Liver (tissue), 3 donors: ENCODE measurements at regions not wholly inside any gene's neighbourhood (a gene's known extent, or its start where the extent isn't known, plus 50 kb on each side); places are given as distances from the start of the nearest gene placed in this dataset.

Experiments used
- CTCF ChIP-seq: fragments of 150-350 bp; IDR thresholded peaks from 2 replicates; pipeline ENCODE4 v1.5.1; 2017; ENCODE audit warnings: improper control_type of control experiment, low read depth, low read length; ENCODE audit not compliant: missing input control
- HNF4A ChIP-seq, 2 donors: conservative IDR thresholded peaks; 2 replicates each; pipeline ENCODE4 v1.6.1; 2016; ENCODE audit warnings: antibody characterized with exemption in 2 of 2, mild to moderate bottlenecking in 2 of 2
- JUND ChIP-seq, 2 donors: IDR thresholded peaks; 2 replicates each; pipeline ENCODE4 v1.6.1; 2016; ENCODE audit warnings: antibody characterized with exemption in 2 of 2
- NR2F2 ChIP-seq: IDR thresholded peaks from 2 replicates; pipeline ENCODE4 v1.6.1; 2016; ENCODE audit warnings: antibody characterized with exemption
- RAD21 ChIP-seq, 2 donors: IDR thresholded peaks; 2 replicates each; pipeline ENCODE4 v1.6.1; 2016; ENCODE audit warnings: antibody characterized with exemption in 2 of 2, mild to moderate bottlenecking in 2 of 2
- TAF1 ChIP-seq: conservative IDR thresholded peaks from 2 replicates; pipeline ENCODE4 v1.6.1; 2016; ENCODE audit warnings: antibody characterized with exemption, mild to moderate bottlenecking
- TF ChIP-seq, protein P1 (sequence below): IDR thresholded peaks from 2 replicates; pipeline ENCODE4 v1.6.1; 2016; ENCODE audit warnings: antibody characterized with exemption
- TF ChIP-seq, protein P2 (sequence below): IDR thresholded peaks from 2 replicates; pipeline ENCODE4 v1.6.1; 2016; ENCODE audit warnings: antibody characterized with exemption, mild to moderate bottlenecking
- TF ChIP-seq, protein P3 (sequence below): IDR thresholded peaks from 2 replicates; pipeline ENCODE4 v1.6.1; 2016; ENCODE audit warnings: antibody characterized with exemption
- donor health status: healthy.
- donor health status: healthy.

DNA sequence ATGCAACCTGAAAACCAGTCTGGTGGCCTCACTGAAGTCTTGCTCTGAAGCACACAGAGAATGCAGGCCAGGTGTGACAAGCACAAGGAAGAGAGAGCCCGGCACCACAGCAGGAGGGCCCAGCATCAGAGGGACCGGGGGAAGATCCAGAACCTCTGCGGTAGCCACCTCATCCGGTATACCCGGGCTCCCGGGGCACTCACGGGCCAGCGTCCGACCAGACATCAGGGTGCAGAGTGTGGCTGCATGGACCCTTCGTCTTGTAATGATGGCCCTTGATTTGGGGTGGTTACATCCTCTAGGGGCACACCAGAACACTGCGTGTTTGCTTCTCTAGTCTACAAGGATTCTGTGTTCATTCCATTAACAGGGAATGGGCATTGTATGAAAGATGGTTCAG is 406.0 kb downstream of the GADD45G start:
- no peak for TF ChIP-seq CTCF
- TF ChIP-seq RAD21 (IDR thresholded peaks at IDR 0.05): no peak
- no peak for TF ChIP-seq TAF1
- TF ChIP-seq, protein P1, sequence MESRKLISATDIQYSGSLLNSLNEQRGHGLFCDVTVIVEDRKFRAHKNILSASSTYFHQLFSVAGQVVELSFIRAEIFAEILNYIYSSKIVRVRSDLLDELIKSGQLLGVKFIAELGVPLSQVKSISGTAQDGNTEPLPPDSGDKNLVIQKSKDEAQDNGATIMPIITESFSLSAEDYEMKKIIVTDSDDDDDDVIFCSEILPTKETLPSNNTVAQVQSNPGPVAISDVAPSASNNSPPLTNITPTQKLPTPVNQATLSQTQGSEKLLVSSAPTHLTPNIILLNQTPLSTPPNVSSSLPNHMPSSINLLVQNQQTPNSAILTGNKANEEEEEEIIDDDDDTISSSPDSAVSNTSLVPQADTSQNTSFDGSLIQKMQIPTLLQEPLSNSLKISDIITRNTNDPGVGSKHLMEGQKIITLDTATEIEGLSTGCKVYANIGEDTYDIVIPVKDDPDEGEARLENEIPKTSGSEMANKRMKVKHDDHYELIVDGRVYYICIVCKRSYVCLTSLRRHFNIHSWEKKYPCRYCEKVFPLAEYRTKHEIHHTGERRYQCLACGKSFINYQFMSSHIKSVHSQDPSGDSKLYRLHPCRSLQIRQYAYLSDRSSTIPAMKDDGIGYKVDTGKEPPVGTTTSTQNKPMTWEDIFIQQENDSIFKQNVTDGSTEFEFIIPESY: no peak
- TF ChIP-seq HNF4A (conservative IDR thresholded peaks at IDR 0.05): no peak
- TF ChIP-seq, protein P2, sequence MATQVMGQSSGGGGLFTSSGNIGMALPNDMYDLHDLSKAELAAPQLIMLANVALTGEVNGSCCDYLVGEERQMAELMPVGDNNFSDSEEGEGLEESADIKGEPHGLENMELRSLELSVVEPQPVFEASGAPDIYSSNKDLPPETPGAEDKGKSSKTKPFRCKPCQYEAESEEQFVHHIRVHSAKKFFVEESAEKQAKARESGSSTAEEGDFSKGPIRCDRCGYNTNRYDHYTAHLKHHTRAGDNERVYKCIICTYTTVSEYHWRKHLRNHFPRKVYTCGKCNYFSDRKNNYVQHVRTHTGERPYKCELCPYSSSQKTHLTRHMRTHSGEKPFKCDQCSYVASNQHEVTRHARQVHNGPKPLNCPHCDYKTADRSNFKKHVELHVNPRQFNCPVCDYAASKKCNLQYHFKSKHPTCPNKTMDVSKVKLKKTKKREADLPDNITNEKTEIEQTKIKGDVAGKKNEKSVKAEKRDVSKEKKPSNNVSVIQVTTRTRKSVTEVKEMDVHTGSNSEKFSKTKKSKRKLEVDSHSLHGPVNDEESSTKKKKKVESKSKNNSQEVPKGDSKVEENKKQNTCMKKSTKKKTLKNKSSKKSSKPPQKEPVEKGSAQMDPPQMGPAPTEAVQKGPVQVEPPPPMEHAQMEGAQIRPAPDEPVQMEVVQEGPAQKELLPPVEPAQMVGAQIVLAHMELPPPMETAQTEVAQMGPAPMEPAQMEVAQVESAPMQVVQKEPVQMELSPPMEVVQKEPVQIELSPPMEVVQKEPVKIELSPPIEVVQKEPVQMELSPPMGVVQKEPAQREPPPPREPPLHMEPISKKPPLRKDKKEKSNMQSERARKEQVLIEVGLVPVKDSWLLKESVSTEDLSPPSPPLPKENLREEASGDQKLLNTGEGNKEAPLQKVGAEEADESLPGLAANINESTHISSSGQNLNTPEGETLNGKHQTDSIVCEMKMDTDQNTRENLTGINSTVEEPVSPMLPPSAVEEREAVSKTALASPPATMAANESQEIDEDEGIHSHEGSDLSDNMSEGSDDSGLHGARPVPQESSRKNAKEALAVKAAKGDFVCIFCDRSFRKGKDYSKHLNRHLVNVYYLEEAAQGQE: no peak
- no peak for TF ChIP-seq JUND (IDR thresholded peaks at IDR 0.05)
- TF ChIP-seq, protein P3, sequence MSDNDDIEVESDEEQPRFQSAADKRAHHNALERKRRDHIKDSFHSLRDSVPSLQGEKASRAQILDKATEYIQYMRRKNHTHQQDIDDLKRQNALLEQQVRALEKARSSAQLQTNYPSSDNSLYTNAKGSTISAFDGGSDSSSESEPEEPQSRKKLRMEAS: no peak
- TF ChIP-seq NR2F2: no peak
